GM21515 (cell line): ENCODE measurements at regions not wholly inside any gene's neighbourhood (a gene's known extent, or its start where the extent isn't known, plus 50 kb on each side); places are given as distances from the start of the nearest gene placed in this dataset.
"Not testable (repeated sequence)": the region's sequence is repeated elsewhere in the genome, so short reads cannot be mapped to it uniquely, and the experiment has no call there.

Source experiments
- ATAC-seq: cut with Tn5 transposase; IDR thresholded peaks from one replicate; pipeline ENCODE4 v1.9.1; 2021; ENCODE audit not compliant: unreplicated experiment

- peak; percentile 89 for ATAC-seq
Measured at GRCh38 chr2:186349508-186349907, 136.6 kb upstream of the ZC3H15 start.

GRCh38 chr2:186354160-186354559, 131.9 kb upstream of the ZC3H15 start:
- ATAC-seq = not testable (repeated sequence)

GRCh38 chr2:186365406-186365805, 120.7 kb upstream of the ZC3H15 start:
- no peak for ATAC-seq

GRCh38 chr2:186379052-186379451, 107.0 kb upstream of the ZC3H15 start:
- ATAC-seq = no peak

DNA sequence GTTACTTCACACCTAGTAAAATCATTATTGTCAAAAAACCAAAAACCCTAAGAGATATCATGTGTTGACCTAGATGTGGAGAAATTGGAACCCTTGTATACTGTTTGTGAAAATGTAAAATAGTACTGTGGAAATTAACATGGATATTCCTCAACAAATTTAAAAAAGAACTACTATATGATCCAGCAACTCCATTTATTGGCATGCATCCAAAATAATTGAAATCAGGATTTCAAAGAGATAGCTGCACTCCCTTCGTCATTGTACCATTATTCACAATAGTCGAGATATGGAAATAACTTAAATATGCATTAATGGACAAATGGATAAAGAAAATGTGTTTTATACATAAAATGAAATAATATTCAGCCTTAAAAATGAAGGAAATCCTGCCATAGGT, 105.3 kb upstream of the ZC3H15 start:
- ATAC-seq = no peak

- no peak for ATAC-seq
Measured at GRCh38 chr2:186381573-186381972, 104.5 kb upstream of the ZC3H15 start.

DNA sequence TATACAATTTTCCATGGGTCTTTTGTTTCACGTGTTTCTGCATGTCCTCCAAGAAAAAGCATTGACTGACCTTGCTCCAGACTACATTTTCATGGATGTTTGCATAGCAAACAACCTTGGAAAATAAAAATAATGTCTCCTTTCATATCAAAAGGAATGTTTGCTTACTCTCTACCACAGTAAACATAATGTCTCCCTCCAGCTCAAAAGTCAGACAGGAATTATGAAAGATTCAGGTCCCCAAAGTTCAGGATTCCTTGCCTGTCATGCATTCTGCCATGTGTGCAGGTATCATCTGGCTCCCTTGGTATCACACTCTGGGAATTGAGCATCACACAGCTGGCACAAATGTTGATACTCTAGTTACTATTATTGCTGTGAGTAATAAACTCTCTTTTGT, 103.1 kb upstream of the ZC3H15 start:
- no peak for ATAC-seq

DNA sequence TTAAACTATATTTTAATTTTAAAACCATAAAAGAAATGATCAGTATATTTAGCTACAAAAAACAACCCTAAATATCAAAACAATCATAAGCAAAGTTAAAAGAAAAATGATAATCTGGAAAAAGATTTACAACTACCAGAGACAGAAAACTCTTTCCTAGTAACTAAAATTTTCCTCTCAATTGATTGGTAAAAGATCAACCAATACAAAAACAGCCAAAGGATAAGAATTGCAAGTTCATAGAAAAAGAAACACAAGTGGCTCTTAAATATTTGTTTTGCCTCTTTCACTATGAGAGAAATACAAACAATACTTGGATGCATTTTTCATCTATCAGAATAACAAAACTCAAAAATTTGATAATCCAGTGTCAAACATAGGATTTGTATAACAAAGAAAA, 101.8 kb upstream of the ZC3H15 start:
- no peak for ATAC-seq

DNA sequence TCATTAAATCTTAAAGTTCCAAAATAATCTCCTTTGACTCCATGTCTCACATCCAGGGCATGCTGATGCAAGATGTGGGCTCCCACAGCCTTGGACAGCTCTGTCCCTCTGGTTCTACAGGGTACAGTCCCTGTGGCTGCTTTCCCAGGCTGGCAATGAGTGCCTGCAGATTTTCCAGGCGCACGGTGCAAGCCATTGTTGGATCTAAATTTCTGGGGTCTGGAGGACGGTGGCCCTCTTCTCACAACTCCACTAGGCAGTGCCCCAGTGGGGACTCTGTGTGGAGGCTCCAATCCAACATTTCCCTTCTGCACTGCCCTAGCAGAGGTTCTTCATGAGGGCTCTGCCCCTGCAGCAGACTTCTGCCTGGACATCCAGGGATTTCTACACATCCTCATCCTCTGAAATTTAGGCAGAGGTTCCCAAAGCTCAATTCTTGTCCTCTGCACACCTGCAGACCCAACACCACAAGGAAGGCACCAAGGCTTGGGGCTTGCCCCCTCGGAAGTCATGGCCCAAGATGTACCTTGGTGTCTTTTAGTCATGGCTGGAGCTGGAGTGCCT, 100.3 kb upstream of the ZC3H15 start:
- ATAC-seq = not testable (repeated sequence)

DNA sequence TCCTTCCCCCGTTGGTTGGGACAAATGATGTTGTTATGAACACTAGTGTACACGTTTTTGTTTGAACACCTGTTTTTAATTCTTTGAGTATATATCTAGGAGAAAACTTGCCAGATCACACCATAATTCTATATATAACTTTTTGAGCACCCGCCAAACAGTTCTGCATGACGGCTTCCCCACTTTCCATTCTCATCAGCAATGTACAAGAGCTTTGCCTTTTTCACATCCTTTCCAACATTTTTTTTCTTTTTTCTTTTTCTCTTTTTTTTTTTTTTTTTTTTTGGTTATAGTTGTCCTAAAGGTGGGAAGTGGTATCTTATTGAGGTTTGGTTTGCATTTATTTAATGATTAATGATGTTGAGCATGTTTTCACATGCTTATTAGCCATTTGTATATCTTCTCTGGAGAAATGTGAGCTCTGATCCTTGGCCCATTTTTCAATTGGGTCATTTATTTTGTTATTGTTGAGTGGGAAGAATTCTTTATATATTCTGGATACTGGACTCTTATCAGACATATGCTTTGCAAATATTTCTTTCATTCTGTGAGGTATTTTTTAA, 86.9 kb upstream of the ZC3H15 start:
- ATAC-seq = peak; percentile 63

DNA sequence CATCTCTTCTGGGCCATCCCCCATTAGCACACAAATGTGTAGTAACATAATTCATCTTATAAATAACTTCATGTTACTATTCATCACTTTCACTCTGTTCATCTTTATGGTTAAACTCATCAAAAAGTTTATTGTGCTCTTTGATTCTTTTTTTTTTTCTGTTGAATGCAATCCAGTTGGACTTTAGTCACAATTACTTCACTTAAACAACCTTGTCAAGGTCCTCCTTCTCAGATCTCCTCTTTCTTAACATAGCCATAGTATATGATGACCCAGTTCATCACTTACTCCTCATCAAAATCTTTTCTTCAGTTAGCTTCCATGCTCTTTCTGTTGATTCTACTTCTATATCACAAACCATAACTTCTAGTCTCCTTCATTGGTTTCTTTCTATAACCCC, 80.2 kb upstream of the ZC3H15 start:
- no peak for ATAC-seq

- no peak for ATAC-seq
Measured at GRCh38 chr2:186407611-186408010, 78.4 kb upstream of the ZC3H15 start.

DNA sequence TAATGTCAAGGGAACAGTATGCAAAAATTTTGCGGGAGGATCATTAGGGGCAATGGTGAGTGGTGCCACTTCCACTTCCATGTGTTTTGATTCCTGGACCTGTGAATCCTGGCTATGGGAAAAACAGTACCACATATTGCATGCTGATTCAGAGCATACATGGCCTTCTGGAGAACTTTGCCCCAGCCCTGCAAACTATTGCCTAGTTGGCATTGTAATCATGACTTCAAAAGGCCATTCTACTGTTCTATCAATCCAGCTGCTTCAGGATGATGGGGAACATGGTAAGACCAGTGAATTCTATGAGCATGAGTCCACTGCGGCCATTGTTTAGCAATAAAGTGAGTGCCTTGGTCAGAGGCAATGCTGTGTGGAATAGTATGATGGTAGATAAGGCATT, 75.3 kb upstream of the ZC3H15 start:
- ATAC-seq = no peak

GRCh38 chr2:186422226-186422625, 63.8 kb upstream of the ZC3H15 start:
- no peak for ATAC-seq

- no peak for ATAC-seq
Measured at GRCh38 chr2:186423481-186423880, 62.6 kb upstream of the ZC3H15 start.

- no peak for ATAC-seq
Measured at GRCh38 chr2:186424265-186424664, 61.8 kb upstream of the ZC3H15 start.

- ATAC-seq = no peak
Measured at GRCh38 chr2:186425576-186425975, 60.5 kb upstream of the ZC3H15 start.

- ATAC-seq = peak; percentile 93
Measured at GRCh38 chr2:186426153-186427016, 59.7 kb upstream of the ZC3H15 start.

- peak; percentile 41 for ATAC-seq
Measured at GRCh38 chr2:186427017-186427350, 59.1 kb upstream of the ZC3H15 start.

GRCh38 chr2:186427970-186428369, 58.1 kb upstream of the ZC3H15 start:
- no peak for ATAC-seq

DNA sequence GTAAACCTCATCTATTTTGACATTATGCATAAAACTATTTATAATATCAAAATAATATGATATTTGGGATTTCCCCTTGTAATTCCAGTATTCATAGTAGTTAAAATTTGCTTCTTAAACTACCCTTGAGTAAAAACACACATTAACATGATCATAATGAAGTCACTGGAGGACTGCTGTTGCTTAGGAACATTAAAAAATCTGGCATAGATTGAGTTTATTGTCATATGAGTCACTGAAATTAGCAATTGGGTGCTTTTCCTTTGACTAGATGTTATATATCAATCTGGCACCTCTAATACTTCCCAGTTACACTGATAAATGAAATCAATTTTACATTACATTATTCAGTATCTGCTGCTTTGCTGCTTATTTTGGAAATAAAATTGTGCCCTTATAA, 57.0 kb upstream of the ZC3H15 start:
- no peak for ATAC-seq

- no peak for ATAC-seq
Measured at GRCh38 chr2:186431306-186431705, 54.8 kb upstream of the ZC3H15 start.
